Prostate gland (tissue), 2 donors: ENCODE measurements at regions not wholly inside any gene's neighbourhood (a gene's known extent, or its start where the extent isn't known, plus 50 kb on each side); places are given as distances from the start of the nearest gene placed in this dataset.

Source experiments
- DNase-seq: peaks from one replicate; pipeline ENCODE4 v3.0.0-alpha.2; 2019; ENCODE audit warnings: low spot score
- H3K27ac ChIP-seq, 2 donors: fragments of 200-600 bp; sonication (generic); 2 replicates each; pipeline ENCODE4 v1.5.1; 2017 to 2019
- H3K27me3 ChIP-seq: fragments of 200-600 bp; sonication (generic); replicated peaks from 2 replicates; pipeline ENCODE4 v1.5.1; 2019; ENCODE audit not compliant: insufficient read depth
- H3K36me3 ChIP-seq, 2 donors: fragments of 200-600 bp; sonication (generic); 1 replicate in 1 of 2; 2 replicates in 1 of 2; pipeline versions ENCODE4 v1.5.1 to v1.8.1; 2017 to 2019
- H3K4me1 ChIP-seq: fragments of 200-600 bp; sonication (generic); replicated peaks from 2 replicates; pipeline ENCODE4 v1.5.1; 2019
- H3K4me3 ChIP-seq, 2 donors: fragments of 200-600 bp; sonication (generic); 2 replicates each; pipeline ENCODE4 v1.5.1; 2017 to 2019
- H3K9me3 ChIP-seq: fragments of 200-600 bp; sonication (generic); 2 replicates; pipeline ENCODE4 v1.5.1; 2017
- POLR2A ChIP-seq: fragments of 450-650 bp; IDR thresholded peaks from one replicate; pipeline ENCODE4 v1.6.1; 2016; ENCODE audit warnings: antibody characterized with exemption, mild to moderate bottlenecking
- POLR2AphosphoS5 ChIP-seq: sonication (generic); formaldehyde crosslinking; IDR thresholded peaks from one replicate; pipeline ENCODE4 v1.6.1; 2017; ENCODE audit warnings: antibody characterized with exemption
- WGBS: methylation state at CpG from one replicate; pipeline ENCODE4 v1.1.5; 2018; 5-methylcytosine and 5-hydroxymethylcytosine counted together
- intact Hi-C: fragments of 100-400 bp; cut with DNase I; formaldehyde crosslinking; loops from one replicate; pipeline ENCODE4 v1.14.2; 2022
- TF ChIP-seq, protein P1 (sequence below), 4 experiments: fragments of 200-600 bp in 2 of 4; fragments of 450-650 bp in 2 of 4; sonication (generic) in 2 of 4; IDR thresholded peaks; 1 replicate in 3 of 4; 2 replicates in 1 of 4; pipeline ENCODE4 v1.5.1; 2016 to 2019; ENCODE audit warnings: antibody characterized with exemption in 4 of 4, mild to moderate bottlenecking in 2 of 4, moderate library complexity in 2 of 4

GRCh38 chr6:137933696-137934095, 66.6 kb downstream of the TNFAIP3 start:
- no peaks in the 10 kb centered on the region for H3K27me3 ChIP-seq
- no peak overlapping the region for H3K4me3 ChIP-seq
- intact Hi-C loops = no loop called here
- no peak for TF ChIP-seq POLR2A
- TF ChIP-seq, protein P1, sequence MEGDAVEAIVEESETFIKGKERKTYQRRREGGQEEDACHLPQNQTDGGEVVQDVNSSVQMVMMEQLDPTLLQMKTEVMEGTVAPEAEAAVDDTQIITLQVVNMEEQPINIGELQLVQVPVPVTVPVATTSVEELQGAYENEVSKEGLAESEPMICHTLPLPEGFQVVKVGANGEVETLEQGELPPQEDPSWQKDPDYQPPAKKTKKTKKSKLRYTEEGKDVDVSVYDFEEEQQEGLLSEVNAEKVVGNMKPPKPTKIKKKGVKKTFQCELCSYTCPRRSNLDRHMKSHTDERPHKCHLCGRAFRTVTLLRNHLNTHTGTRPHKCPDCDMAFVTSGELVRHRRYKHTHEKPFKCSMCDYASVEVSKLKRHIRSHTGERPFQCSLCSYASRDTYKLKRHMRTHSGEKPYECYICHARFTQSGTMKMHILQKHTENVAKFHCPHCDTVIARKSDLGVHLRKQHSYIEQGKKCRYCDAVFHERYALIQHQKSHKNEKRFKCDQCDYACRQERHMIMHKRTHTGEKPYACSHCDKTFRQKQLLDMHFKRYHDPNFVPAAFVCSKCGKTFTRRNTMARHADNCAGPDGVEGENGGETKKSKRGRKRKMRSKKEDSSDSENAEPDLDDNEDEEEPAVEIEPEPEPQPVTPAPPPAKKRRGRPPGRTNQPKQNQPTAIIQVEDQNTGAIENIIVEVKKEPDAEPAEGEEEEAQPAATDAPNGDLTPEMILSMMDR (IDR thresholded peaks at IDR 0.05) = no peak
- no peak for TF ChIP-seq POLR2AphosphoS5
- no peak for DNase-seq
- no peaks in the 10 kb centered on the region for H3K36me3 ChIP-seq
- 13% methylated on average over 3 of the region's 3 CpGs for WGBS
- no peaks in the 10 kb centered on the region for H3K4me1 ChIP-seq
- no peaks in the 10 kb centered on the region for H3K9me3 ChIP-seq
- no peak overlapping the region for H3K27ac ChIP-seq

DNA sequence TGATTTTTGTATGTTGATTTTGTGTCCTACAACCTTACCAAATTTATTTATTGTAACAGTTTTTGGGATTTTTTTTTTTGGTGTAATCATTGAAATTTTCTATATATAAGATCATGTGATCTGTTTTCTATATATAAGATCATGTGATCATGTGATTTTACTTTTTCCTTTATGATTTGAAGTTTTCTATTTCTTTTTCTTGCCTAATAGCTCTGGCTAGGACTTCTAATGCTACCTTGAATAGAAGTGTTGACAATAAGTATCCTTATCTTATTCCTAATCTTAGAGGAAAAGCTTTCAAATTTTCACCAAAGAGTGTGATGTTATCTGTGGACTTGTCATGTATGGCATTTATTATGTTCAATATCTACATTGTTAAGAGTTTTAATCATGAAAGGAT, 69.7 kb downstream of the TNFAIP3 start:
- no peaks in the 10 kb centered on the region for H3K4me1 ChIP-seq

DNA sequence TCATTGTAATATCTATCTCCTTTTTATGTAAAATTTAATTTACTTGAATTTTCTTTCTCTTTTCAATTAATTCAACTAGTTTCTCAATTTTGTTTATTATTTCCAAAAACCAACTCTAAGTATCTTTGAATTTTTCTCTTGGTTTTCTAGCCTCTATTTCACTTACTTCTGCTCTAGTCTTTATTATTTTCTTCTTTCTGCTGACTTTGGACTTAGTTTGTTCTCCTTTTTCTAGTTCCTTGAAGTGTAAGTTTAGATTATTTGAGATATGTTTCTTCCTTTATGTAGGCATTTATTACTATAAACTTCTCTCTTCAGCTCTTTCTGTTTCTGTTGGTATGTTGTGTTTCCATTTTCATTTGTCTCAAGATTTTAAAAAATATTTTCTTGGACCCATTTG, 70.8 kb downstream of the TNFAIP3 start:
- TF ChIP-seq, protein P1 (IDR thresholded peaks at IDR 0.05) = no peak
- TF ChIP-seq POLR2AphosphoS5 (no peak), POLR2A (no peak)
- intact Hi-C loops = no loop called here
- Histone ChIP-seq H3K9me3 (no peaks in the 10 kb centered on the region), H3K27me3 (no peaks in the 10 kb centered on the region), H3K4me3 (no peak overlapping the region), H3K4me1 (no peaks in the 10 kb centered on the region), H3K36me3 (no peaks in the 10 kb centered on the region), H3K27ac (no peak overlapping the region)
- no peak for DNase-seq

More for the DNA sequence above, 69.7 kb downstream of the TNFAIP3 start:
- no peak for DNase-seq
- Histone ChIP-seq H3K36me3 (no peaks in the 10 kb centered on the region), H3K9me3 (no peaks in the 10 kb centered on the region), H3K27me3 (no peaks in the 10 kb centered on the region), H3K27ac (no peak overlapping the region), H3K4me3 (no peak overlapping the region)
- intact Hi-C loops = no loop called here
- no peak for TF ChIP-seq POLR2AphosphoS5
- TF ChIP-seq, protein P1 (IDR thresholded peaks at IDR 0.05) = no peak
- no peak for TF ChIP-seq POLR2A

DNA sequence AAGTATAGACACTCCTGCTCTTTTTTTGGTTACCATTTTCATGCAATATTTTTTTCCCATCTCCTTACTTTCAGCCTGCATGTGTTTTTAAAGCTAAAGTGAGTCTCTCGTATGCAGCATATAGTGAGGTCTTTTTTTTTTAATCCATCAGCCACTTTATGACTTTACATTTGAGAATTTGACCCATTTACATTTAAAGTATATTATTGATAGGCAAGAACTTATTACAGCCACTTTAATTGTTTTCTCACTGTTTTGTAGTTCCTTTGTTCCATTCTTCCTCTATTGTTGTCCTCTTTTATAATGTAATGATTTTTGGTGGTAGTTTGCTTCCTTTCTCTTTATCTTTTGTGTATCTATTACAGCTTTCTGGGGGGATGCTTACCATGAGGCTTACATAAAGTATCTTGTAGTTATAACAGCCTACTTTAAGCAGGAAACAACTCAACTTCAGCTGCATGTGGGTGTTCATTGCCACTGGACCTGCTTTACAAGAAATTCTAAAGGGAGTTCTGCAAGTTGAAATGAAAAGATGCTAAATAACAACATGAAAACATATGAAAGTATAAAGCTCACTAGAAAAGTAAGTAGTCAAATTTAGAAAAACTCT, 71.8 kb downstream of the TNFAIP3 start:
- WGBS = 89% methylated on average over 1 of the region's 1 CpG
- H3K4me3 ChIP-seq = no peak overlapping the region
- no peaks in the 10 kb centered on the region for H3K4me1 ChIP-seq
- TF ChIP-seq POLR2AphosphoS5 (no peak), POLR2A (no peak)
- TF ChIP-seq, protein P1 (IDR thresholded peaks at IDR 0.05) = no peak
- H3K27ac ChIP-seq = no peak overlapping the region
- DNase-seq = no peak
- H3K9me3 ChIP-seq = no peaks in the 10 kb centered on the region
- intact Hi-C loops = no loop called here
- no peaks in the 10 kb centered on the region for H3K27me3 ChIP-seq
- no peaks in the 10 kb centered on the region for H3K36me3 ChIP-seq

DNA sequence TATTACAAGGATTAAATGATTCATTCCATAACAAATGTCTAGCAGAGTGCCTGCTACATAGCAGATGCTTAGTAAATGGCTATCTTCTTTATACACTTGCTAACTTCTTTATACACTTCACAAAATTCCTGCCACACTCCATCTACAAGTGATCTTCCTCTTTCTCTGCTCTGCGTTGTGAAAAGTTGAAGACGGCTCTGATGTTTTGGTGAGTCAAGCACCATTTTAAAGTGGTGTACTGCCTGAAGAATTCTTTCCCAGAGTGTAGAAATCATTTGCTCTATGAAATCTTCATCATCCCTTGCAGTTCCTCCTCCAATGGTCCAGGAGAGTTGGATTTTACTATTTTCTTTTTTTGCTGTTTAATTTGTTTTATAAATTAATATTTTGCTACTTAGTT, 74.9 kb downstream of the TNFAIP3 start:
- Histone ChIP-seq H3K9me3 (no peaks in the 10 kb centered on the region), H3K36me3 (no peaks in the 10 kb centered on the region), H3K4me1 (no peaks in the 10 kb centered on the region), H3K4me3 (no peak overlapping the region), H3K27ac (no peak overlapping the region), H3K27me3 (no peaks in the 10 kb centered on the region)
- intact Hi-C loops = loop anchor here (1.0 to 5.0 kb wide), 2 partner anchors 75 to 237 kb away; partner anchors contain the start of gene TNFAIP3
- 55% methylated on average over 2 of the region's 2 CpGs for WGBS
- no peak for DNase-seq
- TF ChIP-seq POLR2AphosphoS5 (no peak), POLR2A (no peak)
- TF ChIP-seq, protein P1 (IDR thresholded peaks at IDR 0.05) = no peak
